Bronchial epithelial cell (primary cell): ENCODE measurements at regions not wholly inside any gene's neighbourhood (a gene's known extent, or its start where the extent isn't known, plus 50 kb on each side); places are given as distances from the start of the nearest gene placed in this dataset.

ENCODE experiments used
- DNase-seq: peaks from one replicate; pipeline ENCODE4 v3.0.0-alpha.2; 2010; ENCODE audit warnings: low read depth
- FAIRE-seq: peaks from 2 replicates; lab custom pipeline; 2011; peaks lifted over from hg19 to GRCh38; lab: Jason Lieb, UNC
- H3K27me3 ChIP-seq: 2 replicates; pipeline ENCODE4 v1.5.1; 2011; ENCODE audit warnings: low read length; ENCODE audit not compliant: control insufficient read depth, insufficient read depth
- H3K36me3 ChIP-seq: 2 replicates; pipeline ENCODE4 v1.5.1; 2011; ENCODE audit warnings: low read length; ENCODE audit not compliant: control insufficient read depth, insufficient read depth
- H3K4me3 ChIP-seq: 2 replicates; pipeline ENCODE4 v1.5.1; 2011; ENCODE audit warnings: mild to moderate bottlenecking, low read depth, low read length, control low read depth
- TF ChIP-seq, protein P1 (sequence below): IDR thresholded peaks from 2 replicates; pipeline ENCODE4 v1.5.1; 2011; ENCODE audit warnings: mild to moderate bottlenecking, moderate library complexity, low read length, control low read depth, inconsistent platforms; ENCODE audit not compliant: insufficient read depth, severe bottlenecking

DNA sequence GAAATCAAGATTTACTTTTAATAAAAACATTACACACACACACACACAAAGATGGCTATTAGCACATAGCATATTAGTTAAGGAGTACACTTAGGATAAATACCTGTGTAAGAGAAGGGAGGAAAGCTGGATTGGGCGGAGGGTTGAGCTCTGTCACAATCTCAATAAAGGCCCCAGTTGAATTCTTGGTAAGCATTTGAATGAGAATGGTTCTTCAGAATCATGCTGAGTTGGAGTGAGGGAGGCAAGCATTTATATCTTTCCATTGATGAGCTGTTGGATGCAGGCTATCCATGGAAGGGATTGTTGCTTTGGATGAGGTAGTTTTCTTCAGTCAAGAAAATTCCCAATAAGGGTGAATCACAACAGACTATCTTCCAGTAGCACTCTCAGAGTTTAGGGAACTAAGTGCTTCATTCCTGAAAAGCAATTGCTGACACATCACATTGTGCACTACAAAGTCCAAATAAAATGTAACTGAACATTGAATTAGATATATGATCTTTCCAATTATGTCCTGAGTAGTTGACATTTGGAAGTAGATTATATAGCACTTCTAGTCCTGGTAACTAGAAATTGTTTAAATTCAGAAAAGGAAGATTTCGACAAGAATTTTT lies 95.7 kb downstream of the SUCNR1 start:
- no peak overlapping the region for H3K4me3 ChIP-seq
- FAIRE-seq (no peak), DNase-seq (no peak)
- no peaks in the 10 kb centered on the region for H3K36me3 ChIP-seq
- H3K27me3 ChIP-seq = no peaks in the 10 kb centered on the region
- TF ChIP-seq, protein P1, sequence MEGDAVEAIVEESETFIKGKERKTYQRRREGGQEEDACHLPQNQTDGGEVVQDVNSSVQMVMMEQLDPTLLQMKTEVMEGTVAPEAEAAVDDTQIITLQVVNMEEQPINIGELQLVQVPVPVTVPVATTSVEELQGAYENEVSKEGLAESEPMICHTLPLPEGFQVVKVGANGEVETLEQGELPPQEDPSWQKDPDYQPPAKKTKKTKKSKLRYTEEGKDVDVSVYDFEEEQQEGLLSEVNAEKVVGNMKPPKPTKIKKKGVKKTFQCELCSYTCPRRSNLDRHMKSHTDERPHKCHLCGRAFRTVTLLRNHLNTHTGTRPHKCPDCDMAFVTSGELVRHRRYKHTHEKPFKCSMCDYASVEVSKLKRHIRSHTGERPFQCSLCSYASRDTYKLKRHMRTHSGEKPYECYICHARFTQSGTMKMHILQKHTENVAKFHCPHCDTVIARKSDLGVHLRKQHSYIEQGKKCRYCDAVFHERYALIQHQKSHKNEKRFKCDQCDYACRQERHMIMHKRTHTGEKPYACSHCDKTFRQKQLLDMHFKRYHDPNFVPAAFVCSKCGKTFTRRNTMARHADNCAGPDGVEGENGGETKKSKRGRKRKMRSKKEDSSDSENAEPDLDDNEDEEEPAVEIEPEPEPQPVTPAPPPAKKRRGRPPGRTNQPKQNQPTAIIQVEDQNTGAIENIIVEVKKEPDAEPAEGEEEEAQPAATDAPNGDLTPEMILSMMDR = no peak

DNA sequence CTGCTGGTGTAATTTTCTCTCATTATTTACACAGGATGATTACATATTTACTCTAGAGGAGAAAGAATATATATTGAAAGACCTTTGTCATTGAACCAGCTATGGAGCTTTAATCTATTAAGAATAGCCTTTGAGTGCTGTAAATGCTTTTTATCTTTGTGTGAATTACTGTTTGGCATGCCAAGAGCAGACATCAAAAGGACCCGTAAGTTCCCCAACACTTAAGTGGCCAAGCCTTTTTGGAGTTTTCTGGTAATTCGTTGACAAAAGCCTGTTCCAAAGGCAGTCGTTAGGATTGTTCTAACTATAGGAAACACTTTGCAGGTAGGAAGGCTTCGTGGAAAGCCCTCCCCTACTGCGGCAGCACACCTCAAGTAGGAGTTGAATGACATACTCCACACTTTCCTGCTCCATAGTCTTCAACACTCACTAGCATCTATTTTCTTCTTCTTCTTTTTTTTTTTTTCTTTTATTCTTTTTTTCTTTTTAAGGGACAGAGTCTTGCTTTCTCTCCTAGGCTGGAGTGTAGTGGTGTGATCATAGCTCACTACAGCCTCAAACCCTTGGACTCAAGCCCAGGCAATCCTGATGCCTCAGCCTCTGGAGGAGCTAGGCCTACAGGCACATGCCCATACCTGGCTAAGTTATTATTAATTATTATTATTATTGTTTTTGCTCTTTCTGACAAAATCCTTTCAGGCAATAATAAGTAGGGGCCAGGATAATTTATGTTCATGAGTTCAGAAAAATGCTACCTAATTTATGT lies 98.6 kb downstream of the SUCNR1 start:
- H3K27me3 ChIP-seq = no peaks in the 10 kb centered on the region
- peak; percentile 22 for DNase-seq
- H3K4me3 ChIP-seq = no peak overlapping the region
- TF ChIP-seq, protein P1 = no peak
- no peak for FAIRE-seq
- no peaks in the 10 kb centered on the region for H3K36me3 ChIP-seq

DNA sequence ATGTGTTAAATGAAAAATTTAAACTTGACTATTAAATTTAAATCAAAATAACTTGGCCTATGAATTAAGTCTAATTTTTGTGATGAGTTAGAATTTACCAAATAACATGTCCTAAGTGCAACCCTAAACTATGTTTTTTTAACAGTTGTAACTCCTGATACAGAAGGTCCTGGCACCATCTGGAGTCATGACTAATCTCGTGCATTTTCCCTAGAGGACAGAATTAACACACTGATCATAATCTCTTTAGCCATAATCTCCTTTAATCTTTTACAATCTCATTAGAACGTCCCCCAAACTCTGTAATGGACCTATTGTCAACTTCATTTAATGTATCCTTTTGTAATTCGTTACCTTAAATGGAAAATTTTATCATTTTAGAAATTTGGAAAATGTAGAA lies 100.6 kb downstream of the SUCNR1 start:
- TF ChIP-seq, protein P1 = no peak
- no peak for FAIRE-seq
- no peak for DNase-seq
- no peaks in the 10 kb centered on the region for H3K27me3 ChIP-seq
- H3K4me3 ChIP-seq = no peak overlapping the region
- H3K36me3 ChIP-seq = no peaks in the 10 kb centered on the region

DNA sequence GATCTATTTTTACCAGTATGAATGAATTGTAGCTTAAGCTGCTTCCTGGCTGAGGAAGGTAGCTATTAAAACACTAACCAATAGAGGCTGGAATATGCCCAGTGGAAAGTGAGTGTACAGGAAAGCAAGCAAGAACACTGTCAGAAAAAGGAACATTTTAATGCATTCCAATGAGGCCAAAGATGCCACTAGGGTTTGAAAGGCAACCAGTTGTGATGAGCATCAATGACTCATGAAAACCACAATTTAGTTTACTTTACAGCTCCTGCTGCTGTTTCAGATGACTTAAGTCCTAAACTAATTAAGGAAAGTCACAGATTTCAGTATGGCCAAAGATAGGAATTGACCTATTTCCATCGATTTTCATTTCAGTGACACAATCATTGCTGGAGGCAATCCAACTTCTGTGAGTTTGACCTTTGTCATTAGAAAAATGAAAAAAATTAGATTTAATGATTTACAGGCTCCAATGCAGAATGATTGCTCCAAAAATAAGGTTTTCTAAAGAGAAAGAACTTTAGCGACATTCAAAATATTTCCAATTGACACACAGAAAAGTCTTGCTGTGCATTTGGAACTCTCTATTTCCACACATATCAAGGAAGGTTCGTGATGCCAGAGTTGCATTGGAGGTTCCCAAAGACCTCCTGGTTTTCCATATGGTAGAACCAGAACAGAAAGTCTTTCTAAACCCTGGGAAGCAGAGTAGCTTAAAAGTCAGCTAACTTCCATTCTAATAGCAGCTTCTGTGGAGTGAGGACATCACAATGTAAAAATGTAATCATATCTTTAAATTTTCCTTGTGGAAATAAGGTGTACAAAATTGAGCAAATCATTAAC lies 103.0 kb downstream of the SUCNR1 start:
- FAIRE-seq (peak; percentile 83), DNase-seq (peak; percentile 97)
- TF ChIP-seq, protein P1 = no peak
- H3K36me3 ChIP-seq = no peaks in the 10 kb centered on the region
- H3K4me3 ChIP-seq = no peak overlapping the region
- no peaks in the 10 kb centered on the region for H3K27me3 ChIP-seq

DNA sequence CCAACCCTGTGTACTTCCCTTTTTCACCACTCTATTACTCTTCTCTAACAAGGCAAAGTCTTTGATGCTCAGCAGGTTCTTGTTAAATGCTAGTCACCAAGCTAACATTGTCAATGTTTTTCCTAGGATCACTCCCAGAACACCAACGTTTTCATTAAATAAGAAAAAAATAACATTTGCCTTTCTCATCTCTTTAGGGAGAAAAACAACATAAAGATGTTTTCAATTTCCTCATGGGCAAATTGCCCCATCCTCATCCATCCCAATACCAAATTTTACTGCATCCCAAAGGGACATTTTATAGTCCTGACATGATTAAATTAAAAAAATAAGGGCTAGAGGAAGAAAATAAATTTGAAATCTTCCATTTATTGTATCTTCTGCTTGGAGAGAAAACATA lies 106.5 kb downstream of the SUCNR1 start:
- Histone ChIP-seq H3K4me3 (no peak overlapping the region), H3K36me3 (no peaks in the 10 kb centered on the region), H3K27me3 (no peaks in the 10 kb centered on the region)
- TF ChIP-seq, protein P1 = no peak
- FAIRE-seq (no peak), DNase-seq (no peak)
